Upper lobe of left lung (tissue), 4 donors: ENCODE measurements at regions not wholly inside any gene's neighbourhood (a gene's known extent, or its start where the extent isn't known, plus 50 kb on each side); places are given as distances from the start of the nearest gene placed in this dataset.
"Not testable (repeated sequence)": the region's sequence is repeated elsewhere in the genome, so short reads cannot be mapped to it uniquely, and the experiment has no call there.

Experiments
- CTCF ChIP-seq, 6 experiments: fragments of 450-650 bp in 4 of 6; fragments of 200-600 bp in 2 of 6; sonication (generic) in 2 of 6; IDR thresholded peaks; one replicate each; pipeline ENCODE4 v1.5.1; 2016 to 2019; ENCODE audit warnings: antibody characterized with exemption in 6 of 6
- EP300 ChIP-seq, 4 donors: sonication (generic); formaldehyde crosslinking; IDR thresholded peaks; one replicate each; pipeline ENCODE4 v1.5.1; 2017; ENCODE audit warnings: antibody characterized with exemption in 4 of 4, control low read depth in 2 of 4
- POLR2A ChIP-seq, 4 donors: fragments of 450-650 bp; IDR thresholded peaks; one replicate each; pipeline ENCODE4 v1.5.1; 2016 to 2017; ENCODE audit warnings: antibody characterized with exemption in 4 of 4, mild to moderate bottlenecking in 2 of 4
- POLR2AphosphoS5 ChIP-seq, 2 donors: sonication (generic); formaldehyde crosslinking; IDR thresholded peaks; one replicate each; pipeline ENCODE4 v1.5.1; 2017; ENCODE audit warnings: antibody characterized with exemption in 2 of 2

- TF ChIP-seq EP300, CTCF, POLR2A, POLR2AphosphoS5 (IDR thresholded peaks at IDR 0.05): not testable (repeated sequence)
These were observed 270.4 kb upstream of the PLCXD1 start for GRCh38 chrX:10469-11458.
